ENCODE measurements at regions not wholly inside any gene's neighbourhood (a gene's known extent, or its start where the extent isn't known, plus 50 kb on each side); places are given as distances from the start of the nearest gene placed in this dataset.

DNA sequence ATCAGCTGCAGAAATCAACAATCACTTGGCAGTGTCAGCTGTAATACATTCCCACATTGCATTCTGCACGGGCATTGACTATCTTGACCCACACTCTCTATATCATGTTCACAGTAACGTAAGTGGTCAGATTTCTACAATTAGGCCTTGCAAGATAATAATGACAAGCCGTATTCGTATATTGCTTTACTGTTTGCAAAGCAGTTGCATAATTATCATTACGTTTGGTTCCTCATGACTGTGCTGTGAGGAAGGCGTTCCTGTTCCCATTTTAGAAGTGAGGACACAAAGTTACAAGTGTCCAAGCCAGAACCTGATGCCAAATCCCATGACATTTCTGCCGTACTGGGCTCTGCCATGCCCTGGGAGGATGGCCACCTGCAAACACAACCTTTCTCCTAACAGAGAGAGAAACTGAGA is 53.5 kb upstream of the TARBP1 start:
- Histone ChIP-seq H4K5ac (ENCODE audit: insufficient read length, low read depth, low read length) (no peak overlapping the region), H2BK20ac (ENCODE audit: low read length) (no peak overlapping the region), H2BK15ac (ENCODE audit: low read length) (no peak overlapping the region), H2AFZ (ENCODE audit: low read length) (no peak overlapping the region), H4K8ac (ENCODE audit: extremely low read depth, insufficient read depth, low read length) (no peak overlapping the region), H2BK5ac (ENCODE audit: low read depth, low read length) (no peak overlapping the region), H3K79me1 (ENCODE audit: low read depth, low read length) (no peaks in the 10 kb centered on the region), H3K23ac (ENCODE audit: insufficient read length) (no peak overlapping the region), H3K18ac (ENCODE audit: extremely low read depth, low read length) (no peak overlapping the region), H4K91ac (replicated peaks; ENCODE audit: insufficient read length, low read length) (no peak overlapping the region), H2BK120ac (replicated peaks; ENCODE audit: low read depth, low read length) (no peak overlapping the region), H3K9me3 (ENCODE audit: insufficient read depth in 2 of 2, low read depth in 1 of 2, low read length in 1 of 2) (no peaks in the 10 kb centered on the region), H2AK5ac (ENCODE audit: low read depth, low read length) (no peak overlapping the region), H3K4me1 (replicated peaks in 1 of 4; ENCODE audit: control insufficient read depth in 3 of 4, insufficient read depth in 4 of 4, low read length in 3 of 4) (peaks cover 0 to 7% (median 5%) of the 10 kb centered on the region in 4 experiments; a peak in 6 of 7 replicates), H3K23me2 (ENCODE audit: low read depth, low read length) (peaks cover 2% of the 10 kb centered on the region; the same call in 1 of the 2 replicates), H3K27ac (ENCODE audit: low read depth, low read length) (no peak overlapping the region), H3K9ac (replicated peaks in 1 of 4; ENCODE audit: extremely low read depth in 1 of 4, low read depth in 3 of 4, low read length in 3 of 4) (no peak overlapping the region), H3K4me3 (ENCODE audit: extremely low read depth in 1 of 4, insufficient read depth in 2 of 4, low read depth in 3 of 4, low read length in 4 of 4) (no peak overlapping the region), H4K20me1 (replicated peaks in 1 of 2; ENCODE audit: control insufficient read depth in 1 of 2, insufficient read depth in 2 of 2, low read length in 2 of 2) (no peaks in the 10 kb centered on the region), H3K27me3 (replicated peaks in 1 of 4; ENCODE audit: control insufficient read depth in 3 of 4, extremely low read depth in 1 of 4, insufficient read depth in 3 of 4, low read length in 3 of 4) (no peaks in the 10 kb centered on the region), H3K79me2 (ENCODE audit: control insufficient read depth in 1 of 2, insufficient read depth in 2 of 2, low read length in 2 of 2) (no peaks in the 10 kb centered on the region), H3K4me2 (ENCODE audit: insufficient read depth in 1 of 2, low read depth in 2 of 2, low read length in 2 of 2) (no peak overlapping the region), H3K36me3 (ENCODE audit: control insufficient read depth in 2 of 4, insufficient read depth in 4 of 4, low read length in 3 of 4) (no peaks in the 10 kb centered on the region), H3K56ac (replicated peaks; ENCODE audit: insufficient read length, low read depth, low read length) (no peak overlapping the region), H3K4ac (replicated peaks; ENCODE audit: insufficient read length, low read depth, low read length) (no peak overlapping the region), H2BK12ac (ENCODE audit: low read depth, low read length) (no peak overlapping the region), H3K14ac (ENCODE audit: insufficient read length) (no peak overlapping the region)
- FAIRE-seq: no peak
- CTCF ChIA-PET (ENCODE audit: partially characterized antibody): interaction anchor here (0.5 to 1.0 kb wide), 2 partner anchors 33 to 50 kb away, joined by 4 to 5 read pairs; no protein-coding TSS in a partner anchor
- DNase-seq (ENCODE audit: low read depth in 1 of 2, low spot score in 2 of 2): no peak
- 92% methylated on average over 7 of the region's 7 CpGs; no CpG with 5 or more reads in 1 of the 2 experiments for WGBS, 2 experiments (ENCODE audit: extremely low coverage in 1 of 2, insufficient coverage in 1 of 2, insufficient read length in 1 of 2, insufficient replicate concordance in 2 of 2, low coverage in 1 of 2, low lambda C conversion rate in 2 of 2, missing lambda C conversion rate in 1 of 2)
- TF ChIP-seq RXRA (IDR thresholded peaks at IDR 0.05; ENCODE audit: insufficient read depth, low read depth, low read length): no peak
- POLR2A ChIA-PET (ENCODE audit: partially characterized antibody): interaction anchor here (1.7 kb wide), 1 partner anchor 14 kb away, joined by 3 read pairs; no protein-coding TSS in a partner anchor

All from H1 (cell line).